Mesenchymal stem cell (in vitro differentiated cells and primary cell): ENCODE measurements at regions not wholly inside any gene's neighbourhood (a gene's known extent, or its start where the extent isn't known, plus 50 kb on each side); places are given as distances from the start of the nearest gene placed in this dataset.
"Not testable (repeated sequence)": the region's sequence is repeated elsewhere in the genome, so short reads cannot be mapped to it uniquely, and the experiment has no call there.

ENCODE experiments used
- DNase-seq: peaks from one replicate; pipeline ENCODE4 v3.0.0-alpha.2; 2013
- H2AFZ ChIP-seq: one replicate; pipeline ENCODE4 v1.6.1; 2013; ENCODE audit warnings: low read depth, mild to moderate bottlenecking, control low read depth, inconsistent platforms, low read length, moderate library complexity
- H2AK5ac ChIP-seq: 2 replicates; pipeline ENCODE4 v1.6.1; 2013; ENCODE audit warnings: low read length, moderate library complexity, mild to moderate bottlenecking, inconsistent platforms; ENCODE audit not compliant: severe bottlenecking
- H2BK120ac ChIP-seq: one replicate; pipeline ENCODE4 v1.6.1; 2013; ENCODE audit warnings: low read depth, mild to moderate bottlenecking, inconsistent platforms, low read length, moderate library complexity
- H2BK12ac ChIP-seq, 2 experiments: one replicate each; pipeline ENCODE4 v1.6.1; 2013; ENCODE audit warnings: inconsistent platforms in 2 of 2, low read length in 2 of 2, mild to moderate bottlenecking in 2 of 2, moderate library complexity in 2 of 2, control low read depth in 1 of 2
- H2BK15ac ChIP-seq: one replicate; pipeline ENCODE4 v1.6.1; 2013; ENCODE audit warnings: mild to moderate bottlenecking, low read depth, inconsistent platforms; ENCODE audit not compliant: poor library complexity, severe bottlenecking
- H2BK5ac ChIP-seq: 2 replicates; pipeline ENCODE4 v1.6.1; 2013; ENCODE audit warnings: low read depth, mild to moderate bottlenecking, low read length, control low read depth, inconsistent platforms; ENCODE audit not compliant: poor library complexity, severe bottlenecking
- H3K14ac ChIP-seq, 2 experiments: one replicate each; pipeline ENCODE4 v1.6.1; 2013; ENCODE audit warnings: inconsistent platforms in 2 of 2, low read length in 2 of 2, control low read depth in 1 of 2, mild to moderate bottlenecking in 1 of 2, moderate library complexity in 1 of 2
- H3K18ac ChIP-seq, 2 experiments: one replicate each; pipeline ENCODE4 v1.6.1; 2013; ENCODE audit warnings: inconsistent platforms in 2 of 2, low read length in 2 of 2, control low read depth in 1 of 2, low read depth in 1 of 2, mild to moderate bottlenecking in 1 of 2
- H3K23ac ChIP-seq, 2 experiments: one replicate each; pipeline ENCODE4 v1.6.1; 2013; ENCODE audit warnings: inconsistent platforms in 2 of 2, low read length in 2 of 2, mild to moderate bottlenecking in 2 of 2, moderate library complexity in 2 of 2, control low read depth in 1 of 2
- H3K27ac ChIP-seq: 2 replicates; pipeline ENCODE4 v1.5.1; 2013; ENCODE audit warnings: mild to moderate bottlenecking, moderate library complexity, low read length, control low read depth, inconsistent platforms; ENCODE audit not compliant: poor library complexity, severe bottlenecking
- H3K27me3 ChIP-seq, 2 experiments: 2 replicates each; pipeline versions ENCODE4 v1.6.1 to v1.7.0; 2013; ENCODE audit warnings: low read length in 2 of 2, mild to moderate bottlenecking in 2 of 2, moderate library complexity in 2 of 2, control low read depth in 1 of 2, inconsistent platforms in 1 of 2; ENCODE audit not compliant: control insufficient read depth in 1 of 2, insufficient read depth in 1 of 2
- H3K36me3 ChIP-seq, 2 experiments: 2 replicates each; pipeline versions ENCODE4 v1.6.1 to v1.7.0; 2013; ENCODE audit warnings: low read length in 2 of 2, control low read depth in 1 of 2, inconsistent platforms in 1 of 2, low read depth in 1 of 2, mild to moderate bottlenecking in 1 of 2; ENCODE audit not compliant: insufficient read depth in 2 of 2, control insufficient read depth in 1 of 2
- H3K4ac ChIP-seq, 2 experiments: one replicate each; pipeline ENCODE4 v1.6.1; 2013; ENCODE audit warnings: inconsistent platforms in 2 of 2, low read length in 2 of 2, mild to moderate bottlenecking in 2 of 2, moderate library complexity in 2 of 2, control low read depth in 1 of 2, low read depth in 1 of 2
- H3K4me1 ChIP-seq: 2 replicates; pipeline ENCODE4 v1.6.1; 2013; ENCODE audit warnings: low read depth, low read length, control low read depth; ENCODE audit not compliant: control insufficient read depth, insufficient read depth
- H3K4me2 ChIP-seq: 2 replicates; pipeline ENCODE4 v1.6.1; 2013; ENCODE audit warnings: low read length, mild to moderate bottlenecking, inconsistent platforms; ENCODE audit not compliant: poor library complexity, severe bottlenecking
- H3K4me3 ChIP-seq, 2 experiments: 2 replicates each; pipeline versions ENCODE4 v1.5.1 to v1.7.0; 2013; ENCODE audit warnings: low read length in 2 of 2, mild to moderate bottlenecking in 2 of 2, control low read depth in 1 of 2, low read depth in 1 of 2; ENCODE audit not compliant: insufficient read depth in 1 of 2
- H3K79me1 ChIP-seq: replicated peaks from 2 replicates; pipeline ENCODE4 v1.6.1; 2013; ENCODE audit warnings: mild to moderate bottlenecking, control low read depth, low read length, inconsistent platforms; ENCODE audit not compliant: poor library complexity, severe bottlenecking
- H3K9ac ChIP-seq: 2 replicates; pipeline ENCODE4 v1.7.0; 2013; ENCODE audit warnings: mild to moderate bottlenecking, low read length, moderate library complexity
- H3K9me3 ChIP-seq: 2 replicates; pipeline ENCODE4 v1.7.0; 2013; ENCODE audit warnings: mild to moderate bottlenecking, low read length; ENCODE audit not compliant: control insufficient read depth
- H4K8ac ChIP-seq: one replicate; pipeline ENCODE4 v1.6.1; 2013; ENCODE audit warnings: inconsistent platforms, mild to moderate bottlenecking, low read length, moderate library complexity
- H4K91ac ChIP-seq: one replicate; pipeline ENCODE4 v1.6.1; 2013; ENCODE audit warnings: mild to moderate bottlenecking, low read length, inconsistent platforms
- WGBS: methylation state at CpG from one replicate; pipeline ENCODE4 v1.1.7; 2013; ENCODE audit warnings: mixed read lengths; 5-methylcytosine and 5-hydroxymethylcytosine counted together

DNA sequence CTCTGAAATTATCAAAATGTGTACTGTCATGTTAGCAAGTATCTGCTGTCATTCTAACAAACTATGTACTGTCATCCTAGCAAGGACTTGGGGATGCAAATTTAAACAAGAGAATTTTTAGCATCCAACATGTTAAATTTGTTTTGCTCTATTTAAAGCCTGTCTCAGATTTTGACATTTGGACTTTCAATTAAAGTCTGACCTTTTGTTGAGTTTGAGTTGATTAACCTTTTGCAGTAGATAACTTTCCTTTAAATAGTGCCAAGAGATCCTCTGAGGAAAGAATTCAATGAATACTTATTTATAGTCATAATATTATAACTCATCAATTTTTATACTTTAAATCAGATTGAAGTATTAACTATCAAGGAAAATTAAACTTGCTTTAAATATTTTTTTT lies 80.2 kb downstream of the TDRD15 start:
- Histone ChIP-seq H2AK5ac (no peak overlapping the region), H3K18ac (no peak overlapping the region), H3K27me3 (no peaks in the 10 kb centered on the region), H3K27ac (no peak overlapping the region), H3K23ac (no peak overlapping the region), H3K79me1 (no peaks in the 10 kb centered on the region), H2BK5ac (no peak overlapping the region), H3K14ac (no peak overlapping the region), H3K4ac (no peak overlapping the region), H2BK120ac (no peak overlapping the region), H3K9me3 (no peaks in the 10 kb centered on the region), H3K4me1 (no peaks in the 10 kb centered on the region), H3K36me3 (no peaks in the 10 kb centered on the region), H2BK12ac (no peak overlapping the region), H3K4me2 (no peak overlapping the region), H2BK15ac (no peak overlapping the region), H4K8ac (no peak overlapping the region), H2AFZ (no peak overlapping the region), H4K91ac (no peak overlapping the region), H3K9ac (no peak overlapping the region), H3K4me3 (no peak overlapping the region)
- no peak for DNase-seq

DNA sequence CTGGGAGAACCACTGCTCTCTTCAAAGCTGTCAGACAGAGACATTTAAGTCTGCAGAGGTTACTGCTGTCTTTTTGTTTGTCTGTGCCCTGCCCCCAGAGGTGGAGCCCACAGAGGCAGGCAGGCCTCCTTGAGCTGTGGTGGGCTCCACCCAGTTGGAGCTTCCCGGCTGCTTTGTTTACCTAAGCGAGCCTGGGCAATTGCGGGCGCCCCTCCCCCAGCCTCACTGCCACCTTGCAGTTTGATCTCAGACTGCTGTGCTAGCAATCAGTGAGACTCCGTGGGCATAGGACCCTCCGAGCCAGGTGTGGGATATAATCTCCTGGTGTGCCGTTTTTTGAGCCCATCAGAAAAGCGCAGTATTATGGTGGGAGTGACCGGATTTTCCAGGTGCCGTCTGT lies 90.3 kb downstream of the TDRD15 start:
- not testable (repeated sequence) for H2BK15ac ChIP-seq, H3K4ac ChIP-seq, H3K14ac ChIP-seq, H3K4me1 ChIP-seq, H4K91ac ChIP-seq, DNase-seq, H2BK12ac ChIP-seq, H3K27me3 ChIP-seq, H3K36me3 ChIP-seq, H2AFZ ChIP-seq, H2BK5ac ChIP-seq, H3K9me3 ChIP-seq, H3K4me3 ChIP-seq, H3K18ac ChIP-seq, H2BK120ac ChIP-seq, H2AK5ac ChIP-seq, H3K79me1 ChIP-seq, H3K4me2 ChIP-seq, H3K27ac ChIP-seq, H3K9ac ChIP-seq, H3K23ac ChIP-seq, H4K8ac ChIP-seq
- 93% methylated on average over 9 of the region's 10 CpGs for WGBS

GRCh38 chr2:21217442-21217841 lies 93.7 kb downstream of the TDRD15 start:
- H3K79me1 ChIP-seq: no peaks in the 10 kb centered on the region
- no peak overlapping the region for H3K18ac ChIP-seq
- H2BK15ac ChIP-seq: no peak overlapping the region
- no peak overlapping the region for H2AK5ac ChIP-seq
- no peak overlapping the region for H4K8ac ChIP-seq
- no peak overlapping the region for H3K23ac ChIP-seq
- H3K27ac ChIP-seq: no peak overlapping the region
- H2BK5ac ChIP-seq: no peak overlapping the region
- no peak overlapping the region for H4K91ac ChIP-seq
- H3K14ac ChIP-seq: no peak overlapping the region
- no peak overlapping the region for H2BK120ac ChIP-seq
- H3K4ac ChIP-seq: no peak overlapping the region
- H2AFZ ChIP-seq: no peak overlapping the region
- H3K36me3 ChIP-seq: no peaks in the 10 kb centered on the region
- H3K9ac ChIP-seq: no peak overlapping the region
- H3K27me3 ChIP-seq: no peaks in the 10 kb centered on the region
- DNase-seq: no peak
- H3K4me3 ChIP-seq: no peak overlapping the region
- H3K9me3 ChIP-seq: no peaks in the 10 kb centered on the region
- no peaks in the 10 kb centered on the region for H3K4me1 ChIP-seq
- no peak overlapping the region for H2BK12ac ChIP-seq
- H3K4me2 ChIP-seq: no peak overlapping the region

DNA sequence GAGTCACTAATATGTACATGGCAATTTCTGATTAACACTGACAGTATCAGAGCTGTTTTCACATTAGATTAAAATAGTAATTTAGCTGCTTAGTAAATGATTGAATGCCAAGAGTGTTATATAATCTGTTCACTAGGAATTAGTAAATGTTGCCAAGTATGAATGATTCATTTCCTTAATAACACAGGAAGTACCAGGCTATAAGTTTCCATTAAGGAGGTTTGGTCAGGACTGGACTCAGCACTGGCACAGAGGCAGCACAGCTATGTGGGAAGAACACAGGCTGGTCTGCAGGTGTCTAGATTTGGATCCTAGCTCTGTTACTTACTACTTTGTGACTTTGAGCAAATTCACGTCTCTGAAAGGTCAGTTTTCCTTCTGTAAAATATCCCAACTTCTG lies 97.2 kb downstream of the TDRD15 start:
- Histone ChIP-seq H4K8ac (no peak overlapping the region), H3K4me3 (no peak overlapping the region), H2AFZ (no peak overlapping the region), H3K36me3 (no peaks in the 10 kb centered on the region), H3K23ac (no peak overlapping the region), H3K79me1 (no peaks in the 10 kb centered on the region), H2BK5ac (no peak overlapping the region), H3K4ac (no peak overlapping the region), H3K27ac (no peak overlapping the region), H4K91ac (no peak overlapping the region), H3K18ac (no peak overlapping the region), H3K4me1 (no peaks in the 10 kb centered on the region), H3K4me2 (no peak overlapping the region), H3K9ac (no peak overlapping the region), H3K9me3 (no peaks in the 10 kb centered on the region), H2AK5ac (no peak overlapping the region), H2BK15ac (no peak overlapping the region), H2BK12ac (no peak overlapping the region), H3K27me3 (no peaks in the 10 kb centered on the region), H2BK120ac (no peak overlapping the region), H3K14ac (no peak overlapping the region)
- no peak for DNase-seq
- WGBS: no CpG with 5 or more reads among the region's 1 CpG
